AG08395 (cell line): ENCODE measurements at regions not wholly inside any gene's neighbourhood (a gene's known extent, or its start where the extent isn't known, plus 50 kb on each side); places are given as distances from the start of the nearest gene placed in this dataset.

Experiments used
- DNase-seq: peaks from one replicate; pipeline ENCODE4 v3.0.0; 2012; ENCODE audit warnings: mixed read lengths, low spot score

GRCh38 chr3:76432396-76432795 lies 607.5 kb upstream of the ROBO2 start:
- no peak for DNase-seq

- DNase-seq = peak; percentile 10
These were observed 603.0 kb upstream of the ROBO2 start for GRCh38 chr3:76436894-76437293.

GRCh38 chr3:76438971-76439370 lies 600.9 kb upstream of the ROBO2 start:
- DNase-seq = peak; percentile 3

- no peak for DNase-seq
These were observed 597.5 kb upstream of the ROBO2 start for GRCh38 chr3:76442374-76442915.

GRCh38 chr3:76456322-76456721 lies 583.6 kb upstream of the ROBO2 start:
- no peak for DNase-seq

- DNase-seq = no peak
These were observed 576.4 kb upstream of the ROBO2 start for GRCh38 chr3:76463501-76463900.

- DNase-seq = peak; percentile 73
These were observed 569.6 kb upstream of the ROBO2 start for GRCh38 chr3:76470285-76470684.

- DNase-seq = no peak
These were observed 565.3 kb upstream of the ROBO2 start for GRCh38 chr3:76474632-76475031.

GRCh38 chr3:76479161-76479650 lies 560.7 kb upstream of the ROBO2 start:
- no peak for DNase-seq

GRCh38 chr3:76482510-76482909 lies 557.4 kb upstream of the ROBO2 start:
- no peak for DNase-seq

GRCh38 chr3:76487446-76487845 lies 552.5 kb upstream of the ROBO2 start:
- DNase-seq = peak; percentile 10

- DNase-seq = no peak
These were observed 549.8 kb upstream of the ROBO2 start for GRCh38 chr3:76490064-76490463.

- DNase-seq = no peak
These were observed 544.7 kb upstream of the ROBO2 start for GRCh38 chr3:76495216-76495615.

- peak; percentile 29 for DNase-seq
These were observed 542.3 kb upstream of the ROBO2 start for GRCh38 chr3:76497636-76498035.

- DNase-seq = peak; percentile 5
These were observed 539.1 kb upstream of the ROBO2 start for GRCh38 chr3:76500746-76501275.

- DNase-seq = no peak
These were observed 538.6 kb upstream of the ROBO2 start for GRCh38 chr3:76501315-76501714.

- no peak for DNase-seq
These were observed 537.8 kb upstream of the ROBO2 start for GRCh38 chr3:76502076-76502475.

GRCh38 chr3:76505202-76505845 lies 534.6 kb upstream of the ROBO2 start:
- no peak for DNase-seq

GRCh38 chr3:76509179-76509830 lies 530.6 kb upstream of the ROBO2 start:
- no peak for DNase-seq

GRCh38 chr3:76514836-76515235 lies 525.1 kb upstream of the ROBO2 start:
- no peak for DNase-seq

- DNase-seq = no peak
These were observed 516.6 kb upstream of the ROBO2 start for GRCh38 chr3:76523337-76523736.

- no peak for DNase-seq
These were observed 514.2 kb upstream of the ROBO2 start for GRCh38 chr3:76525726-76526125.

GRCh38 chr3:76527773-76528172 lies 512.1 kb upstream of the ROBO2 start:
- DNase-seq = no peak
